ENCODE measurements at regions not wholly inside any gene's neighbourhood (a gene's known extent, or its start where the extent isn't known, plus 50 kb on each side); places are given as distances from the start of the nearest gene placed in this dataset.
A peak's percentile ranks its signal among the peaks of the same experiment; 100 is the strongest.
"Not testable (repeated sequence)": the region's sequence is repeated elsewhere in the genome, so short reads cannot be mapped to it uniquely, and the experiment has no call there.

GRCh38 chrX:113892401-113892800 lies 691.5 kb upstream of the HTR2C start:
- DNase-seq, result peak; percentile 51

- no peak for DNase-seq
Measured at GRCh38 chrX:113873056-113873455, 710.8 kb upstream of the HTR2C start.

GRCh38 chrX:113868711-113869110 lies 715.2 kb upstream of the HTR2C start:
- no peak for DNase-seq

- peak; percentile 55 for DNase-seq
Measured at GRCh38 chrX:113868177-113868576, 715.7 kb upstream of the HTR2C start.

- no peak for DNase-seq
Measured at GRCh38 chrX:113849408-113849807, 734.5 kb upstream of the HTR2C start.

GRCh38 chrX:113833096-113834055 lies 750.5 kb upstream of the HTR2C start:
- no peak for DNase-seq

GRCh38 chrX:113828470-113828869 lies 755.4 kb upstream of the HTR2C start:
- no peak for DNase-seq

- DNase-seq, result no peak
Measured at GRCh38 chrX:113818346-113818745, 765.5 kb upstream of the HTR2C start.

- DNase-seq, result no peak
Measured at GRCh38 chrX:113804819-113805218, 779.1 kb upstream of the HTR2C start.

- DNase-seq, result no peak
Measured at GRCh38 chrX:113804291-113804690, 779.6 kb upstream of the HTR2C start.

GRCh38 chrX:113802837-113803236 lies 781.0 kb upstream of the HTR2C start:
- DNase-seq, result peak; percentile 72

GRCh38 chrX:113800955-113801354 lies 782.9 kb upstream of the HTR2C start:
- DNase-seq, result no peak

GRCh38 chrX:113793563-113793962 lies 790.3 kb upstream of the HTR2C start:
- DNase-seq, result no peak

GRCh38 chrX:113790987-113791386 lies 792.9 kb upstream of the HTR2C start:
- DNase-seq, result no peak

- not testable (repeated sequence) for DNase-seq
Measured at GRCh38 chrX:113784754-113785153, 799.1 kb upstream of the HTR2C start.

- no peak for DNase-seq
Measured at GRCh38 chrX:113770806-113771205, 813.1 kb upstream of the HTR2C start.

GRCh38 chrX:113770071-113770470 lies 813.8 kb upstream of the HTR2C start:
- DNase-seq, result no peak

GRCh38 chrX:113759422-113759821 lies 824.5 kb upstream of the HTR2C start:
- no peak for DNase-seq

- no peak for DNase-seq
Measured at GRCh38 chrX:113747274-113747973, 836.5 kb upstream of the HTR2C start.

- no peak for DNase-seq
Measured at GRCh38 chrX:113743069-113743468, 840.8 kb upstream of the HTR2C start.

GRCh38 chrX:113741744-113742143 lies 842.1 kb upstream of the HTR2C start:
- peak; percentile 7 for DNase-seq

GRCh38 chrX:113728937-113729336 lies 854.9 kb upstream of the HTR2C start:
- DNase-seq, result no peak

- no peak for DNase-seq
Measured at GRCh38 chrX:113726898-113727297, 857.0 kb upstream of the HTR2C start.

GRCh38 chrX:113726466-113726865 lies 857.4 kb upstream of the HTR2C start:
- DNase-seq, result no peak

Measured in NCI-H226 (cell line).